Sigmoid colon (tissue), 4 donors: ENCODE measurements at regions not wholly inside any gene's neighbourhood (a gene's known extent, or its start where the extent isn't known, plus 50 kb on each side); places are given as distances from the start of the nearest gene placed in this dataset.

Source experiments
- POLR2A ChIP-seq, 2 donors: fragments of 450-650 bp; IDR thresholded peaks; one replicate each; pipeline ENCODE4 v1.6.1; 2016; ENCODE audit warnings: antibody characterized with exemption in 2 of 2, mild to moderate bottlenecking in 2 of 2, moderate library complexity in 2 of 2
- POLR2AphosphoS5 ChIP-seq, 4 donors: sonication (generic); formaldehyde crosslinking; IDR thresholded peaks; one replicate each; pipeline ENCODE4 v1.6.1; 2017; ENCODE audit warnings: antibody characterized with exemption in 4 of 4
- TF ChIP-seq, protein P1 (sequence below), 4 experiments: fragments of 450-650 bp in 3 of 4; fragments of 200-600 bp in 1 of 4; IDR thresholded peaks; one replicate each; pipeline ENCODE4 v1.5.1; 2016 to 2019; ENCODE audit warnings: antibody characterized with exemption in 4 of 4, mild to moderate bottlenecking in 3 of 4, moderate library complexity in 2 of 4

DNA sequence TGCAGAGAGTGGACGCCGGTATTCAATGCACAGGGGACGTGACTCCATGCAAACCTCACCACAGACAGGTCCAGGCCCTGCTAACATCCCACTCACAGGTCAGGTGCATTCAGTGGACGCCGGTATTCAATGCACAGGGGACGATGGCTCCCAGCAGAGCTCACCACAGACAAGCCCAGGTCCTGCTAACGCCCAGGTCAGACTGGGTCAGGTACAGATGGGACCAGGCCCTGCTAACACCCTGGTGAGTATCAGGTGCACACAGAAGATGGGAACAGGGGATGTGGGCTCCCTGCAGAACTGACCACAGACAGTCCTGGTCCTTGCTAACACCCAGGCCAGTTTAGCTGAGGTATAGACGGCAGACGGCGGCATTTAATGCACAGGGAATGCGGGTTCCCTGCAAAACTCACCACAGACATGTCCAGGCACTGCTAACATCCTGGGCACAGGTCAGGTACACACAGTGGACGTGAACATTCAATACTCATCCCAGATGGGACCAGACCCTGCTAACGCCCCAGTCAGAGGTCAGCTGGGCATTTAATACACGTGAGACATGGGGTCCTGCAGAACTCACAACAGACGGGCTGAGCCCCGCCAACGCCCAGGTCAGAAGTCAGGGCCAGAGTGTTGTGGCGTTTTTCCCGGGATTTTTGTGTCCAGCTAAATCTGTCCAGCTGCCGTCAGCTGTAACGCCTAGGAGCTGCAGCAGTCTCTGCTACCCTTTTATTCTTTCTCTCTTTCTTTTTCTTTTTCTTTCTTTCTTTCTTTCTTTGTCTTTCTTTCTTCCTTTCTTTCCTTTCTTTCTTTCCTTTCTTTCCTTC lies 99.2 kb downstream of the SHOX start:
- TF ChIP-seq, protein P1, sequence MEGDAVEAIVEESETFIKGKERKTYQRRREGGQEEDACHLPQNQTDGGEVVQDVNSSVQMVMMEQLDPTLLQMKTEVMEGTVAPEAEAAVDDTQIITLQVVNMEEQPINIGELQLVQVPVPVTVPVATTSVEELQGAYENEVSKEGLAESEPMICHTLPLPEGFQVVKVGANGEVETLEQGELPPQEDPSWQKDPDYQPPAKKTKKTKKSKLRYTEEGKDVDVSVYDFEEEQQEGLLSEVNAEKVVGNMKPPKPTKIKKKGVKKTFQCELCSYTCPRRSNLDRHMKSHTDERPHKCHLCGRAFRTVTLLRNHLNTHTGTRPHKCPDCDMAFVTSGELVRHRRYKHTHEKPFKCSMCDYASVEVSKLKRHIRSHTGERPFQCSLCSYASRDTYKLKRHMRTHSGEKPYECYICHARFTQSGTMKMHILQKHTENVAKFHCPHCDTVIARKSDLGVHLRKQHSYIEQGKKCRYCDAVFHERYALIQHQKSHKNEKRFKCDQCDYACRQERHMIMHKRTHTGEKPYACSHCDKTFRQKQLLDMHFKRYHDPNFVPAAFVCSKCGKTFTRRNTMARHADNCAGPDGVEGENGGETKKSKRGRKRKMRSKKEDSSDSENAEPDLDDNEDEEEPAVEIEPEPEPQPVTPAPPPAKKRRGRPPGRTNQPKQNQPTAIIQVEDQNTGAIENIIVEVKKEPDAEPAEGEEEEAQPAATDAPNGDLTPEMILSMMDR (IDR thresholded peaks at IDR 0.05), result no peak
- TF ChIP-seq POLR2AphosphoS5 (IDR thresholded peaks at IDR 0.05) (no peak), POLR2A (IDR thresholded peaks at IDR 0.05) (no peak)
